ENCODE measurements at regions not wholly inside any gene's neighbourhood (a gene's known extent, or its start where the extent isn't known, plus 50 kb on each side); places are given as distances from the start of the nearest gene placed in this dataset.

- H2AK5ac ChIP-seq (ENCODE audit: low read length) = no peak overlapping the region
- no peak overlapping the region for H2BK120ac ChIP-seq (ENCODE audit: insufficient read depth, low read length, poor library complexity)
- H3K27ac ChIP-seq (ENCODE audit: low read depth, low read length) = no peak overlapping the region
- no peak overlapping the region for H3K14ac ChIP-seq (ENCODE audit: low read length)
- no peak overlapping the region for H3K18ac ChIP-seq (ENCODE audit: low read length)
- WGBS (ENCODE audit: extremely low coverage, insufficient coverage, insufficient read length) = no CpG with 5 or more reads among the region's 6 CpGs
- H3K79me1 ChIP-seq (ENCODE audit: low read length) = no peaks in the 10 kb centered on the region
- no peak overlapping the region for H4K91ac ChIP-seq (ENCODE audit: low read depth, low read length)
- H3K36me3 ChIP-seq (ENCODE audit: control insufficient read depth in 1 of 2, insufficient read depth in 2 of 2, low read length in 2 of 2) = no peaks in the 10 kb centered on the region
- H2BK12ac ChIP-seq (ENCODE audit: low read length) = no peak overlapping the region
- no peak overlapping the region for H2BK5ac ChIP-seq (ENCODE audit: low read depth, low read length, poor library complexity)
- no peak overlapping the region for H4K12ac ChIP-seq (ENCODE audit: low read depth, low read length)
- no peaks in the 10 kb centered on the region for H3K27me3 ChIP-seq (ENCODE audit: insufficient read depth, low read length)
- DNase-seq = no peak
- H3K4ac ChIP-seq (ENCODE audit: low read depth, low read length) = no peak overlapping the region
- H3K4me2 ChIP-seq (ENCODE audit: low read length) = no peak overlapping the region
- no peak overlapping the region for H3K4me3 ChIP-seq (ENCODE audit: low read depth, low read length)
- no peak overlapping the region for H2AFZ ChIP-seq (ENCODE audit: insufficient read depth, low read length, poor library complexity)
- H3K79me2 ChIP-seq (ENCODE audit: control insufficient read depth, insufficient read depth, low read length, poor library complexity) = no peaks in the 10 kb centered on the region
- H3K9ac ChIP-seq (ENCODE audit: low read length) = no peak overlapping the region
- no peak overlapping the region for H4K8ac ChIP-seq (ENCODE audit: low read depth, low read length)
- no peak overlapping the region for H3K23ac ChIP-seq (ENCODE audit: low read length)
- no peaks in the 10 kb centered on the region for H3K9me3 ChIP-seq (ENCODE audit: insufficient read depth, low read depth, low read length)
- no peaks in the 10 kb centered on the region for H3K4me1 ChIP-seq (ENCODE audit: control insufficient read depth in 1 of 2, insufficient read depth in 2 of 2, low read length in 2 of 2)
Observed at GRCh38 chr11:131194726-131195125, 175.7 kb upstream of the NTM start.

GRCh38 chr11:131195661-131196517 is 174.5 kb upstream of the NTM start:
- H3K27ac ChIP-seq (ENCODE audit: low read depth, low read length) = no peak overlapping the region
- no peak overlapping the region for H3K4me2 ChIP-seq (ENCODE audit: low read length)
- no CpG with 5 or more reads among the region's 11 CpGs for WGBS (ENCODE audit: extremely low coverage, insufficient coverage, insufficient read length)
- H3K4me1 ChIP-seq (ENCODE audit: control insufficient read depth in 1 of 2, insufficient read depth in 2 of 2, low read length in 2 of 2) = no peaks in the 10 kb centered on the region
- no peak overlapping the region for H2BK5ac ChIP-seq (ENCODE audit: low read depth, low read length, poor library complexity)
- H2AK5ac ChIP-seq (ENCODE audit: low read length) = no peak overlapping the region
- no peak for DNase-seq
- no peak overlapping the region for H3K4me3 ChIP-seq (ENCODE audit: low read depth, low read length)
- no peak overlapping the region for H2BK12ac ChIP-seq (ENCODE audit: low read length)
- H3K4ac ChIP-seq (ENCODE audit: low read depth, low read length) = no peak overlapping the region
- no peak overlapping the region for H3K18ac ChIP-seq (ENCODE audit: low read length)
- no peak overlapping the region for H2AFZ ChIP-seq (ENCODE audit: insufficient read depth, low read length, poor library complexity)
- H3K79me1 ChIP-seq (ENCODE audit: low read length) = no peaks in the 10 kb centered on the region
- H3K27me3 ChIP-seq (ENCODE audit: insufficient read depth, low read length) = no peaks in the 10 kb centered on the region
- no peak overlapping the region for H2BK120ac ChIP-seq (ENCODE audit: insufficient read depth, low read length, poor library complexity)
- no peak overlapping the region for H3K9ac ChIP-seq (ENCODE audit: low read length)
- H3K23ac ChIP-seq (ENCODE audit: low read length) = no peak overlapping the region
- no peak overlapping the region for H4K8ac ChIP-seq (ENCODE audit: low read depth, low read length)
- no peak overlapping the region for H4K91ac ChIP-seq (ENCODE audit: low read depth, low read length)
- no peaks in the 10 kb centered on the region for H3K79me2 ChIP-seq (ENCODE audit: control insufficient read depth, insufficient read depth, low read length, poor library complexity)
- H4K12ac ChIP-seq (ENCODE audit: low read depth, low read length) = no peak overlapping the region
- H3K36me3 ChIP-seq (ENCODE audit: control insufficient read depth in 1 of 2, insufficient read depth in 2 of 2, low read length in 2 of 2) = no peaks in the 10 kb centered on the region
- H3K14ac ChIP-seq (ENCODE audit: low read length) = no peak overlapping the region
- no peaks in the 10 kb centered on the region for H3K9me3 ChIP-seq (ENCODE audit: insufficient read depth, low read depth, low read length)

DNA sequence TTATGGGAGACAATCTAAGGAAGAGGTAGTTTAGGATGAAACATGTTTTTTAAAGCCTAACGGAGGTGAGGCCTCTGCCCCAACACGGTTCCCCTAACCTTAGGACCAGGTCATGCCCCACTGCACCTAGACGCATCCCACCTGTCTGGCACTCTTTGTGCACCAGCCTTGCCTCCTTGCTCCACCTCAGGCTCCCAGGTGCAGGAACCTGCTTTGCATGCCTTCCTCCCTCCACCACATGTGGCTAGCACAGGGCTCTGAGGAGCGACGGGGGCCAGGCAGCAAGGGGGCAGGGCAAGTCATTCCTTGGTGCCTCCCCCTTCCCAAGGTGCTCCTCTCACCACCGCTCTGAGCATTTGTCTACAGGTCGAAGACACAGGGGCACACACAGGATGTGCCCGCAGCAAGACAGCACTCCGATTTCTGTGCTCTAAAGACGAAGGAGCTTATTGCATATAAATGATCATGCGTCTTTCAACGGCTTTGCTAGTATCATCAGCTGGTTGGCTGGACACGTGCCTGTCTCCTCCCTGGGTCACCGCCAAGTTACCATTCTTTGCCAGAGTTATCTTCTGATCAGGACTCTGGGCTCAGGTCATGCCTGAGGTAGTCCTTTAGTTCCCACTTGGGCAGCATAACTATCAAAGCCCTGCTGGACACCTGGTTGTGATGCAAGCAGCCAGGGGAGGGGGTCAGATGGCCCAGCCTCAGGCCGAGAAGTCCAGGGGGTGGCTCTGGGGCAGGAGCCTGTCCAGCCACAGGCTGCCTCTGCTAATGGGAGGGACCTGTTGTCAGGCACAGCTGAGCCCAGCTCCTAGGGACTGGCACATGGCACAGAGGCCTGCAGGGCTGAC is 172.0 kb upstream of the NTM start:
- no peak overlapping the region for H3K23ac ChIP-seq (ENCODE audit: low read length)
- no peak overlapping the region for H3K18ac ChIP-seq (ENCODE audit: low read length)
- H3K9ac ChIP-seq (ENCODE audit: low read length) = no peak overlapping the region
- H3K14ac ChIP-seq (ENCODE audit: low read length) = no peak overlapping the region
- H3K27ac ChIP-seq (ENCODE audit: low read depth, low read length) = no peak overlapping the region
- DNase-seq = no peak
- no peak overlapping the region for H2BK12ac ChIP-seq (ENCODE audit: low read length)
- no peak overlapping the region for H2BK5ac ChIP-seq (ENCODE audit: low read depth, low read length, poor library complexity)
- no peaks in the 10 kb centered on the region for H3K79me1 ChIP-seq (ENCODE audit: low read length)
- H3K4me3 ChIP-seq (ENCODE audit: low read depth, low read length) = no peak overlapping the region
- no peak overlapping the region for H4K91ac ChIP-seq (ENCODE audit: low read depth, low read length)
- no peaks in the 10 kb centered on the region for H3K79me2 ChIP-seq (ENCODE audit: control insufficient read depth, insufficient read depth, low read length, poor library complexity)
- H4K12ac ChIP-seq (ENCODE audit: low read depth, low read length) = no peak overlapping the region
- no peak overlapping the region for H2AFZ ChIP-seq (ENCODE audit: insufficient read depth, low read length, poor library complexity)
- no peak overlapping the region for H2AK5ac ChIP-seq (ENCODE audit: low read length)
- no peak overlapping the region for H3K4ac ChIP-seq (ENCODE audit: low read depth, low read length)
- H4K8ac ChIP-seq (ENCODE audit: low read depth, low read length) = no peak overlapping the region
- peaks cover 4 to 5% of the 10 kb centered on the region in 2 experiments for H3K4me1 ChIP-seq (ENCODE audit: control insufficient read depth in 1 of 2, insufficient read depth in 2 of 2, low read length in 2 of 2)
- H3K27me3 ChIP-seq (ENCODE audit: insufficient read depth, low read length) = no peaks in the 10 kb centered on the region
- H2BK120ac ChIP-seq (ENCODE audit: insufficient read depth, low read length, poor library complexity) = no peak overlapping the region
- H3K9me3 ChIP-seq (ENCODE audit: insufficient read depth, low read depth, low read length) = no peaks in the 10 kb centered on the region
- no CpG with 5 or more reads among the region's 15 CpGs for WGBS (ENCODE audit: extremely low coverage, insufficient coverage, insufficient read length)
- no peaks in the 10 kb centered on the region for H3K36me3 ChIP-seq (ENCODE audit: control insufficient read depth in 1 of 2, insufficient read depth in 2 of 2, low read length in 2 of 2)
- H3K4me2 ChIP-seq (ENCODE audit: low read length) = no peak overlapping the region

DNA sequence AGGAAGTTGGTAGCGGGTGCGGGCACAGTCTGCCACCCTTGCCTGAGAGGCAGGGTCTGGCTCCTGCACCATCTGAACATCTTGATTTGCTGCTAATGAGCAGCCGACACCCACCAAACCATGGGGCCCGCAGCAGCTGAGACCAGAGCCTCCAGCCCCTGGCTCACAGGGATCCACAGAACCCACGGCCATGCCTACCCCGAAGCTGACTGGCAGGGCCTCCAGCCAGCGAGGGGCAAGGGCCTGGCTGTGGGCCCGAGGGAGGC is 171.5 kb upstream of the NTM start:
- Histone ChIP-seq H3K14ac (ENCODE audit: low read length) (no peak overlapping the region), H3K4ac (ENCODE audit: low read depth, low read length) (no peak overlapping the region), H3K18ac (ENCODE audit: low read length) (no peak overlapping the region), H3K23ac (ENCODE audit: low read length) (no peak overlapping the region), H2BK120ac (ENCODE audit: insufficient read depth, low read length, poor library complexity) (no peak overlapping the region), H2BK5ac (ENCODE audit: low read depth, low read length, poor library complexity) (no peak overlapping the region), H3K36me3 (ENCODE audit: control insufficient read depth in 1 of 2, insufficient read depth in 2 of 2, low read length in 2 of 2) (no peaks in the 10 kb centered on the region), H3K4me3 (ENCODE audit: low read depth, low read length) (no peak overlapping the region), H4K91ac (ENCODE audit: low read depth, low read length) (no peak overlapping the region), H3K27ac (ENCODE audit: low read depth, low read length) (no peak overlapping the region), H3K27me3 (ENCODE audit: insufficient read depth, low read length) (no peaks in the 10 kb centered on the region), H3K4me1 (ENCODE audit: control insufficient read depth in 1 of 2, insufficient read depth in 2 of 2, low read length in 2 of 2) (peaks cover 6 to 7% of the 10 kb centered on the region in 2 experiments), H3K79me2 (ENCODE audit: control insufficient read depth, insufficient read depth, low read length, poor library complexity) (no peaks in the 10 kb centered on the region), H3K9me3 (ENCODE audit: insufficient read depth, low read depth, low read length) (no peaks in the 10 kb centered on the region), H2BK12ac (ENCODE audit: low read length) (no peak overlapping the region), H4K8ac (ENCODE audit: low read depth, low read length) (no peak overlapping the region), H2AK5ac (ENCODE audit: low read length) (no peak overlapping the region), H3K9ac (ENCODE audit: low read length) (no peak overlapping the region), H3K4me2 (ENCODE audit: low read length) (no peak overlapping the region), H4K12ac (ENCODE audit: low read depth, low read length) (no peak overlapping the region), H3K79me1 (ENCODE audit: low read length) (no peaks in the 10 kb centered on the region), H2AFZ (ENCODE audit: insufficient read depth, low read length, poor library complexity) (no peak overlapping the region)
- DNase-seq = no peak
- no CpG with 5 or more reads among the region's 8 CpGs for WGBS (ENCODE audit: extremely low coverage, insufficient coverage, insufficient read length)
